Stimulated activated CD4-positive, alpha-beta T cell treated with anti-CD3 and anti-CD28 coated beads, Interleukin-4, amount 100 ng/mL, for 24 hours (primary cell): ENCODE measurements at regions not wholly inside any gene's neighbourhood (a gene's known extent, or its start where the extent isn't known, plus 50 kb on each side); places are given as distances from the start of the nearest gene placed in this dataset.

Experiments
- DNase-seq: peaks from one replicate; pipeline ENCODE4 v3.0.0-alpha.2; 2020

GRCh38 chr2:239499726-239500573, 99.1 kb upstream of the HDAC4 start:
- no peak for DNase-seq

- DNase-seq, result no peak
Observed at GRCh38 chr2:239498981-239499634, 98.3 kb upstream of the HDAC4 start.

GRCh38 chr2:239498576-239498975, 97.8 kb upstream of the HDAC4 start:
- DNase-seq, result no peak

GRCh38 chr2:239496700-239497099, 95.9 kb upstream of the HDAC4 start:
- DNase-seq, result no peak

DNA sequence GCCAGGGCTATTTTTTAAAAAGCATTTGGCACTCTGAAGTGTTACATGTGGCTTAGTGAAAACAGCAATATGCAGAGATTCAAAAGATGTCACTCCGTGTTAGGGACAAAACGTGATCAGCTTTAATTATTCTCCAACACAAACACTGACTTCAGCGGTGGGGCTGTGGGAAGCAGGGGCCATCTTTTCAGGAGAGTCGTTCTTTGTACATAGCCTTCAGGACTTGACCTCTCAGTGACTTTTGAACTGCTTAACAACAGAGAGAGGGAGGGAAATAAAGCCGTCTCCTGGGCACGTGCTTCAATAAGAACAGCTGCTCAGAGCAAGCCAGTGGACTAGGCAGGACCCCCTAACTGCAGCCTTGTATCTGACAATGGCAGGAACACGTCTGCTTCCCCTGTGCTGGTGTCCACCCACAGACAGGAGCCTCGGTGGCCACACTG, 95.0 kb upstream of the HDAC4 start:
- no peak for DNase-seq

GRCh38 chr2:239495175-239495574, 94.4 kb upstream of the HDAC4 start:
- no peak for DNase-seq

- DNase-seq, result no peak
Observed at GRCh38 chr2:239494578-239494977, 93.8 kb upstream of the HDAC4 start.

GRCh38 chr2:239489481-239489880, 88.7 kb upstream of the HDAC4 start:
- DNase-seq, result no peak

GRCh38 chr2:239488125-239488524, 87.3 kb upstream of the HDAC4 start:
- DNase-seq, result no peak

- no peak for DNase-seq
Observed at GRCh38 chr2:239487272-239487671, 86.5 kb upstream of the HDAC4 start.

DNA sequence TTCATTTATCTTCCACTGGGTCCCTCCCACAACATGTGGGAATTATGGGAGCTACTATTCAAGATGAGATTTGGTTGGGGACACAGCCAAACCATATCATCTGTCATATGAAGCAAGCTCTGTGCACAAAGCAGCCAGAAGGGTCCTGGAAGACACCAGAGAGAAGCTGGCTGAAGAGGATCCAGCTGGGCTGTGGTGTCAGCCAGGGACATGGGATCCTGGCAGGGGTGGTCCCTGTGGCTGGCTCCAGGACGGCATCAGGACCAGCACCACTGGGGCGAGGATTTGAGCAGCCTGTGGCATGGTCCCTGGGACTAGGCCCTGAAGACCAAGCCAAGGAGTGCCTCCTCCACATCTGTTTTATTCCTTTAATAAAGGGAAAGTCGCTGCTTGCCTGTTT, 84.8 kb upstream of the HDAC4 start:
- no peak for DNase-seq

DNA sequence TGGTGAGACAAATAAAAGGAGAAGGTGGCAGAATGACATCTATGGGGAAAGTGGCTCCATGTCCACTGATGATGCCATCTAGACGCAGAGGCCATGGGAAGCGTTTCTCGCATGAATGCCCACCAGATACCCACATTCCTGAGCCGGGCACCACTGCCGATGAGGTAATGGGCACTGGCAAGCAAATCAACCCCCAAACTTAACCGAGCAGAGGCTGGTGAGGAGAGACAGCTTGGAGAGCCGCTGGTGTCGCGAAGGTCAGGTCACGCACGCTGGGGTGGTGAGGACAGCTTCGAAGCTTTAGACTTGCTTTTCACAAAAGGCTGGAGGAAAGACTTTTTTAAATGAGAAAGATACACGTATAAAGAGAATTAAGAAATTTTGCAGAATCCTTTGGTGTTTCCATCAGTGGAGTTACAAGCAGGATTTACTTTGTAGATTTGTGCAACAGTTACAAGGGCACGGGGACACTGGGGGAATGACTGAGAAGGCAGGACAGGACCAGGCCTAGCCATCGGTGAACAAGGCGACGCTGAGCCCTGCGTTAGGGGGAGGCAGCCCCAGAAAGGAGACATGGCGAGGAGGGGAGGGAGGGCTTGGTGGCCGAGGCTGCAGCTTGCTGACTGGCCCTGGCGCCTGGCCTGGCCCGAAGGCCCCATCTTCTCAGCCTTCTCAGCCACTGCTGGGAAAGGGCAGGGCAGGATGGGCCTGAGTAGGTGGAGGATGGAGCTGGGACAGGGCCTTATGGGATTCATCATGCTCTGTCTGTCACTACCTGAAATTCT, 83.9 kb upstream of the HDAC4 start:
- no peak for DNase-seq

DNA sequence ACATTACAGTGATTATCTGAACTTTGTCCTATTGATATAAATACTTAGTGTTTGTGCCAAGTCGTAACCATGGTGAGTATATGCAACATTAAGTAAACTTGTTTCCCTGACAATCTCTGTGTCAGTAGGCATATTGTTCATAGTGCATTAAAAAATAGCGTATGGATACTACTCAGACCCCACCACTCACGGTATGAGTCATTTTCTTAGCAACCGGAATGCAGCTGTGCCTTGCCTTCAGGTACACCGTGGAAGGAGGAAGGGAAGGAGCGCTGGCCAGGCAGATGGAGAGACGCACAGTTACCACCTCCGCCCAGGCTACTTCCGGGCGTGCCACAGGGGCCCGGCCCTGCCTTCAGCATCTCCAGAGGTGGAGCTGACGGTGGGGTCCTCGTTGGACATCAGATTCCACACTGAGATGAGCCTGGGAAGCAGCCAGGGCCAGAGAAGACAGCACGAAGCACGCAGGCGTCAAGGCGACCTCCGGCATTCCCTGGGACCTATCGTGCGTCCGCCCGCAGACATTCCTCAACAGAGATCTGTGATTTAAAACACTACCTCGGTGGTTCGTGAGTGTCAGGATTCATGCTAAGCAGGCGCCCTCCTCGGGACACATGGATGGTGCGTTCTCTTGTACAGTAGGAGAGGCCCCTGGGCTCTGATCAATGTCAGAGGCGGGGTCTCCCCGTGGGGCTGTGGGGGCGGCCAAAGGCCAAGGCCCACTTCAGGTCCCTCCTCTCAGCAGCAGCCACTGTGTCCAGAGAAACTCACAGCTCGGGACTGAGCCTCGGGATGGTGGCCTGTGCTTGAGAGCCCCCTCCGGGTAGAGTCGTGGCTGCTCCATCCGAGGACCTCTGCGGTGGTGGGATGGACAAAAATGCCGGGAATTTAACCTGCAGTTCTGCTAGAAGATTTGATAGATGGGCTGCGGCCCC, 82.2 kb upstream of the HDAC4 start:
- no peak for DNase-seq

- no peak for DNase-seq
Observed at GRCh38 chr2:239479471-239479870, 78.7 kb upstream of the HDAC4 start.

DNA sequence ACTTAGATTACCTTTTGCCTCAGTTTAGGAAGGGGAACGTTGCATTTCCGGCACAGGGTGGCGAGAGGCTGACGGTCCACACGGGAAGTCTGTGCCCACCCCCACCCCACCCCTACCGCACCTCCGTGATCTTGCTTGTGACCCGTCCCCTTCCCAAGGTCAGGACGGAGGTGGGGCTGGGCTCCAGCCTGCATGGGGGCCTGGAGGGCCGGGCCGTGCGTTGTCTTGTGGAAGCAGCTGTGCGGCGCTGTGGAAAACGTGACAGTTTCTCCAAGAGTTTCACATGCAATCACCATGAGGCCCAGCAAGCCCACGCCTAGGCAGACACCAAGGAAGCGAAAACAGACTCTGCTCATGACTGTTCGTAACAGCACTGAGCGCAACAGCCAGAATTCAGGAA, 76.8 kb upstream of the HDAC4 start:
- no peak for DNase-seq

GRCh38 chr2:239476757-239477585, 76.2 kb upstream of the HDAC4 start:
- no peak for DNase-seq

GRCh38 chr2:239476029-239476756, 75.4 kb upstream of the HDAC4 start:
- no peak for DNase-seq

DNA sequence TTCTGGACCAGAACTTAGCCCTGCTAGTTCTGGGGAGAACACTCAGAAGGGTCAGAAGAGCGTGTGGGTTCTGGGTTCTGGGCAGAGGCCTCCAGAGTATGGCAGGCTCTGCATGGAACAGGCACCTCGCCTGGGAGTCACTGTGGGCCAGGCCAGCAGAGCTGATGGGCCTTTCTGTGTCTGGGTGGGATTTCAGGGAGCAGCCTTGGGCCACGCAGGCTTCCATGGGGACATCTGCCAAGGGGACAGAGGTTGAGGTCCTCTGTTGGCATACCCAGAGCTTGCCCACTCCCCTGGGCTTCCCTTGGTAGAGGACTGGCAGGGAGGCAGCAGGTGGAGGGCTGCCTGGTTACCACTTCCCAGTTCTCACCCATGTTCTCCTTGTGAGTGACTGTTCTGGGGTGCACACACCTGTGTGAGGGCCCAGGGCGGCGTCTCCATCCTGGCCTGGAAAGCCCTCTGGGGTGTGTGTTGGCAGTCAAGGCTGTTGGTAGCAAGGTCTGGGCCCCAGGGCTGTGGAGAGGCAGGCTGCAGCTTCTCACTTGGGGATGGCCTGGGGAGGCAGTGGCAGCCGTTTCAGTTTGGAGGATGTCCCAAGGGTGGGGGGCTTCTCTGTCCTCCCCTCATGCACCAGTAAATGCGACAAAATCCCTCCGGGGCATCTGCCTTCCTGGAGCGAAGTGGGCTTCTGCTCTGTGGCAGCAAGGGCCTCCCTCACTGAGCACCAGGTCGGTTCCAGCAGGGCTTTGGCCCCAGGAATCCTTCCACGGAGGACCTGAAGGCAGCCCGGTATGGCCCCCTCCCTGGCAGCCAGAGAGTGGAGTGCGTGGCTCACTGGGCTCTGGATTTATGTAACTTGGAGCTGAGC, 74.6 kb upstream of the HDAC4 start:
- no peak for DNase-seq

- no peak for DNase-seq
Observed at GRCh38 chr2:239473211-239473805, 72.5 kb upstream of the HDAC4 start.
